GM19035 (cell line): ENCODE measurements at regions not wholly inside any gene's neighbourhood (a gene's known extent, or its start where the extent isn't known, plus 50 kb on each side); places are given as distances from the start of the nearest gene placed in this dataset.
"Not testable (repeated sequence)": the region's sequence is repeated elsewhere in the genome, so short reads cannot be mapped to it uniquely, and the experiment has no call there.

Experiments used
- ATAC-seq: cut with Tn5 transposase; IDR thresholded peaks from one replicate; pipeline ENCODE4 v1.9.1; 2021; ENCODE audit not compliant: unreplicated experiment

DNA sequence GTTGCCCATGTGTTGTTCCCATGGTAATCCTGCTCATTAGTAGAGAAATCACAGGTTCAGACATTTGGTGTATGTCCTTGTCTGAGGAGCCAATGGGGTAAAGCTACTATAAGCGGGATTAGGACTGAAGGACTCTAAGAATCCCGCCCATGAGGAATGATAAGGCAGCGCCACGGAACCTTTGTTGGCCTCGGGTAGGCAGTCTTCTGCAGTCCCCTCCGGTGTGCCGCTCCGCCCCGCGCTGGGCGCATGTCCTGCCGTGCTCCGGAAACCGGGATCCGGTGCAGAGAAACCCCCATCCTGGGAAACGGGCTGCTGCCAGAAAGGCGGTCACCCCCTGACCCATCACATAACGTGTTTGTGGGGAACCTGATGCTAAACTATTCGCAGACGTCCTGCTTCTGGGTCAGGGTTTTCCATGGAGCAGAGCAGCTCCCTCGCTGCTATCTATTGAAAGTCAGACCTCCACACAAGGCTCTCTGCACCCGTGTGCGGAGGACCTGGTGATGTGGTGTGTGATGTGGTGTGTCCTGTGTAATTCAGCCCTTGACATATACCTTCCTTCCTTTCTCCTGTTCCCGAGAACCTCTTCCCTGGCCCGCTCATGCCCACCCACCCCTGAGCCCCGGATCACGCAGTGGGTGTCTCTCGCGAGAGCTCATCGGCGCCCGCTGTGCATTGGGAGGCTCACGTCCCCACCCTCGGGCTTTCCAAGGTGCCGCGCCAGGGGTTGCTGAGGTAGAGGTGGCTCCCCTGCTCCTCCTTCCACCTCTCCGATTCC is 220.8 kb upstream of the HSFY1 start:
- peak; percentile 56 for ATAC-seq

DNA sequence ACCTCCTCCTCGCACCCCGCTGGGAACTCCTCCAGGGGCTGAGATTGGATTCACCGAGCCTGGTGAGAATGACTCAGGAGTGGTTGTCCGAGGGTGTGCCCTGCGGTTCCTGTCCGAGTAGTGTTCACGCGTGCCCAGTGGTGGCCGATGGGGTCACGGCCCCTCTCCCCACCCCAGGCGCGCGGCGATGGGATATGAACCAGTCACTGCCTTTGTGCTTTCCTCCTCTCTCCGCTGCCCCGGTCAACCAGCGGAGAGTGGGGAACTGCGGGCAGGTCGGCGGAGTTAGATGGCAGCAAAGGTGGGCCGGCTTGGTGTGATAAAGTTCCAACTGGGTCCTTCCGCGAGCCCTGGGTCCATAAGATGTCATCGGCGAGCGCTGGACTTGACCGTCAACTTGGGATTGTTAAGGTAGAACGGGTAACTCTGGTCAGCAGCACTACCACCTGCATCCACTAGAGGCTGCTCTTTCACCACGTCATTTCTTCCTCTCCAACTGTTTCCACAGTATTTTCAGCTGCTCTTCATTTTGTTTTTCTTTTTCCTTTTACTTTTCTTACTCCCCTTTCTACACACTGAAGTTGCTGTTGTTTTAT is 220.1 kb upstream of the HSFY1 start:
- peak; percentile 66 for ATAC-seq

DNA sequence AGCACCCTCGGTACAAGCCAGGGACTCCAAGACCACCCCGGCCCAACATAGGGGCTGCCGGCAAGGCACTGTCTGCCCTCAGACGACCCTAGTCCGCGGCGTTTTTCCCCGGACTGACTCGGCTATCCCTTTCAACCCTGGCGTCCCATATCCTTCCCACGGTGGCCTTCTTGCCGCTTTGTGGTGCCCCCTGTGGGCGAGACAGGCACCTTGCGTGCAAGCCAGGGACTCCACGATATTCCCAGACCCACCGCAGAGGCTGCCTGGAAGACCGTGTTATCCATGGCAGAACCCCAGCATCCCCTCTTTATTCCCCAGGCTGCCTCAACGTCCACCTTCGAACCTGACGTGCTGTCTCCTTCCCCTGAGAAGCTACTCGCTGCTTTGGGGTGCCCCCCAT is 204.0 kb upstream of the HSFY1 start:
- not testable (repeated sequence) for ATAC-seq
